B cell (primary cell): ENCODE measurements at regions not wholly inside any gene's neighbourhood (a gene's known extent, or its start where the extent isn't known, plus 50 kb on each side); places are given as distances from the start of the nearest gene placed in this dataset.

Experiments used
- ATAC-seq: fragments of 200-7000 bp; cut with Tn5 transposase; one replicate; pipeline ENCODE4 v1.10.0; 2021; ENCODE audit warnings: low read depth, mild to moderate bottlenecking, moderate number of reproducible peaks, moderate library complexity
- CTCF ChIA-PET: fragments of 350-600 bp; sonication (Branson Sonifier 250); formaldehyde crosslinking; loops from one replicate; lab custom pipeline; 2021; ENCODE audit warnings: antibody characterized with exemption, inconsistent platforms; lab: Charles Lee
- POLR2A ChIA-PET: fragments of 350-600 bp; sonication (Branson Sonifier 250); formaldehyde crosslinking; loops from one replicate; lab custom pipeline; 2021; ENCODE audit warnings: antibody characterized with exemption; lab: Charles Lee
- DNase-seq: peaks from one replicate; pipeline ENCODE4 v3.0.0; 2013
- H2AFZ ChIP-seq: 2 replicates; pipeline ENCODE4 v1.6.1; 2012; ENCODE audit warnings: mild to moderate bottlenecking, low read depth, low read length; ENCODE audit not compliant: insufficient read depth, poor library complexity, severe bottlenecking
- H3K27ac ChIP-seq, 2 donors: 1 replicate in 1 of 2; 2 replicates in 1 of 2; pipeline ENCODE4 v1.5.1; 2012 to 2013; ENCODE audit warnings: low read length in 2 of 2, mild to moderate bottlenecking in 2 of 2, moderate library complexity in 1 of 2
- H3K27me3 ChIP-seq, 4 experiments: fragments of 200-600 bp in 1 of 4; sonication (generic) in 1 of 4; replicated peaks in 1 of 4; 1 replicate in 2 of 4; 2 replicates in 2 of 4; pipeline versions ENCODE4 v1.6.1 to v1.7.0; 2013 to 2016; ENCODE audit warnings: low read length in 3 of 4, mild to moderate bottlenecking in 2 of 4, mixed read lengths in 1 of 4, moderate library complexity in 1 of 4; ENCODE audit not compliant: insufficient read depth in 4 of 4, control insufficient read depth in 3 of 4; ENCODE audit errors: control extremely low read depth in 1 of 4
- H3K36me3 ChIP-seq, 2 experiments: replicated peaks in 1 of 2; 1 replicate in 1 of 2; 2 replicates in 1 of 2; pipeline versions ENCODE4 v1.6.1 to v1.7.1; 2013; ENCODE audit warnings: low read length in 1 of 2; ENCODE audit not compliant: insufficient read depth in 2 of 2, control insufficient read depth in 1 of 2; ENCODE audit errors: control extremely low read depth in 1 of 2, extremely low read depth in 1 of 2
- H3K4me1 ChIP-seq, 2 donors: fragments of 200-600 bp in 1 of 2; sonication (generic) in 1 of 2; 1 replicate in 1 of 2; 2 replicates in 1 of 2; pipeline versions ENCODE4 v1.5.1 to v1.6.1; 2013 to 2017; ENCODE audit warnings: low read length in 2 of 2; ENCODE audit not compliant: control insufficient read depth in 2 of 2, insufficient read depth in 2 of 2
- H3K4me2 ChIP-seq: replicated peaks from 2 replicates; pipeline ENCODE3; 2012; ENCODE audit warnings: mild to moderate bottlenecking, low read depth, low read length; ENCODE audit not compliant: poor library complexity, severe bottlenecking
- H3K4me3 ChIP-seq, 5 experiments: fragments of 200-600 bp in 1 of 5; sonication (generic) in 1 of 5; 1 replicate in 3 of 5; 2 replicates in 2 of 5; pipeline versions ENCODE4 v1.5.1 to v1.7.0; 2011 to 2016; ENCODE audit warnings: low read length in 4 of 5, mild to moderate bottlenecking in 4 of 5, low read depth in 2 of 5, control low read depth in 1 of 5, moderate library complexity in 1 of 5; ENCODE audit not compliant: insufficient read depth in 1 of 5; ENCODE audit errors: control extremely low read depth in 1 of 5, extremely low read depth in 1 of 5
- H3K79me2 ChIP-seq: fragments of 200-600 bp; sonication (generic); one replicate; pipeline ENCODE4 v1.6.0; 2016; ENCODE audit warnings: low read length; ENCODE audit not compliant: control insufficient read depth, insufficient read depth
- H3K9ac ChIP-seq: fragments of 200-600 bp; sonication (generic); 2 replicates; pipeline ENCODE4 v1.6.1; 2017; ENCODE audit warnings: mild to moderate bottlenecking, low read length, moderate library complexity
- H3K9me3 ChIP-seq, 3 donors: one replicate each; pipeline versions ENCODE4 v1.6.1 to v1.7.1; 2013; ENCODE audit warnings: low read length in 2 of 3; ENCODE audit not compliant: control insufficient read depth in 2 of 3, insufficient read depth in 1 of 3; ENCODE audit errors: control extremely low read depth in 1 of 3
- H4K20me1 ChIP-seq: 2 replicates; pipeline ENCODE4 v1.6.0; 2012; ENCODE audit warnings: mild to moderate bottlenecking, low read length; ENCODE audit not compliant: insufficient read depth, control insufficient read depth, poor library complexity, severe bottlenecking
- H3K27ac Mint-ChIP-seq: one replicate; pipeline ENCODE4 v1.8.0; 2021; ENCODE audit warnings: mixed read lengths
- H3K27me3 Mint-ChIP-seq: one replicate; pipeline ENCODE4 v1.8.0; 2021; ENCODE audit warnings: mixed read lengths
- H3K4me1 Mint-ChIP-seq: one replicate; pipeline ENCODE4 v1.8.0; 2021; ENCODE audit warnings: mixed read lengths
- H3K4me3 Mint-ChIP-seq: one replicate; pipeline ENCODE4 v1.8.0; 2021; ENCODE audit warnings: mixed read lengths
- H3K9me3 Mint-ChIP-seq: one replicate; pipeline ENCODE4 v1.8.0; 2022; ENCODE audit warnings: mixed read lengths; ENCODE audit not compliant: insufficient read depth
- CTCF ChIP-seq: fragments of 200-600 bp; IDR thresholded peaks from one replicate; pipeline ENCODE4 v1.8.0; 2022; ENCODE audit warnings: antibody characterized with exemption, mild to moderate bottlenecking
- EZH2 ChIP-seq: IDR thresholded peaks from 2 replicates; pipeline ENCODE4 v1.6.1; 2012; ENCODE audit warnings: borderline replicate concordance, low read depth, mild to moderate bottlenecking, moderate library complexity, low read length; ENCODE audit not compliant: insufficient read depth, poor library complexity, severe bottlenecking
- WGBS: methylation state at CpG from one replicate; pipeline ENCODE4 v1.1.5; 2013; ENCODE audit warnings: missing lambda C conversion rate; ENCODE audit not compliant: insufficient coverage; 5-methylcytosine and 5-hydroxymethylcytosine counted together
- intact Hi-C: fragments of 100-400 bp; cut with micrococcal nuclease; formaldehyde crosslinking; loops from one replicate; pipeline ENCODE4 v1.10.0; 2022

- Histone ChIP-seq H3K9ac (no peak overlapping the region), H3K79me2 (no peaks in the 10 kb centered on the region), H3K27ac (no peak overlapping the region), H2AFZ (no peak overlapping the region), H3K4me2 (no peak overlapping the region), H3K4me1 (no peaks in the 10 kb centered on the region), H4K20me1 (no peaks in the 10 kb centered on the region), H3K4me3 (no peak overlapping the region), H3K9me3 (no peaks in the 10 kb centered on the region), H3K36me3 (no peaks in the 10 kb centered on the region), H3K27me3 (no peaks in the 10 kb centered on the region)
- no CpG with 5 or more reads among the region's 1 CpG for WGBS
- DNase-seq (no peak), ATAC-seq (no peak)
- Mint-ChIP-seq H3K27me3 (no peaks in the 10 kb centered on the region), H3K27ac (no peak overlapping the region), H3K4me3 (no peak overlapping the region), H3K9me3 (peaks cover 3% of the 10 kb centered on the region), H3K4me1 (no peaks in the 10 kb centered on the region)
- TF ChIP-seq EZH2 = no peak
- TF ChIP-seq CTCF = no peak
- ChIA-PET POLR2A (no interaction called here), CTCF (no interaction called here)
- intact Hi-C loops = no loop called here
Observed at GRCh38 chr2:149816756-149817551, 229.4 kb upstream of the MMADHC start.

- TF ChIP-seq CTCF (no peak), EZH2 (no peak)
- DNase-seq = no peak
- H3K27ac ChIP-seq = no peak overlapping the region
- no peak overlapping the region for H3K9ac ChIP-seq
- Mint-ChIP-seq H3K4me3 (no peak overlapping the region), H3K9me3 (no peaks in the 10 kb centered on the region), H3K4me1 (no peaks in the 10 kb centered on the region), H3K27me3 (no peaks in the 10 kb centered on the region), H3K27ac (no peak overlapping the region)
- no peaks in the 10 kb centered on the region for H3K36me3 ChIP-seq
- ChIA-PET CTCF (no interaction called here), POLR2A (no interaction called here)
- H3K9me3 ChIP-seq = peaks cover 0 to 5% (median 0%) of the 10 kb centered on the region in 3 donors
- no peak for ATAC-seq
- no peak overlapping the region for H3K4me2 ChIP-seq
- H2AFZ ChIP-seq = no peak overlapping the region
- H3K4me3 ChIP-seq = no peak overlapping the region
- H4K20me1 ChIP-seq = no peaks in the 10 kb centered on the region
- intact Hi-C loops = no loop called here
- H3K4me1 ChIP-seq = no peaks in the 10 kb centered on the region
- no peaks in the 10 kb centered on the region for H3K79me2 ChIP-seq
- H3K27me3 ChIP-seq = no peaks in the 10 kb centered on the region
- WGBS = no CpG with 5 or more reads among the region's 1 CpG
Observed at GRCh38 chr2:149815941-149816340, 228.4 kb upstream of the MMADHC start.
